HEK293 (cell line): ENCODE measurements at regions not wholly inside any gene's neighbourhood (a gene's known extent, or its start where the extent isn't known, plus 50 kb on each side); places are given as distances from the start of the nearest gene placed in this dataset.

Experiments
- CTCF ChIP-seq: fragments of 450-650 bp; formaldehyde crosslinking; IDR thresholded peaks from 2 replicates; pipeline ENCODE4 v1.5.1; 2016; ENCODE audit warnings: missing biosample characterization, missing genetic modification characterization
- REST ChIP-seq: fragments of 450-650 bp; formaldehyde crosslinking; IDR thresholded peaks from 2 replicates; pipeline ENCODE4 v1.5.1; 2016; ENCODE audit warnings: missing biosample characterization, missing genetic modification characterization
- SETDB1 ChIP-seq: IDR thresholded peaks from one replicate; pipeline ENCODE4 v1.6.1; 2017; ENCODE audit warnings: mild to moderate bottlenecking, low read length, moderate library complexity, mixed read lengths; ENCODE audit not compliant: insufficient read length
- TCF7L2 ChIP-seq: IDR thresholded peaks from 2 replicates; pipeline ENCODE4 v1.6.1; 2011; ENCODE audit warnings: low read depth, mild to moderate bottlenecking, inconsistent platforms, low read length, moderate library complexity, borderline replicate concordance
- ZFP3 ChIP-seq: fragments of 450-650 bp; formaldehyde crosslinking; IDR thresholded peaks from 2 replicates; pipeline ENCODE4 v1.5.1; 2016; ENCODE audit warnings: low read depth, missing biosample characterization, missing genetic modification characterization
- ZNF112 ChIP-seq: fragments of 450-650 bp; formaldehyde crosslinking; IDR thresholded peaks from 2 replicates; pipeline ENCODE4 v1.5.0; 2017; ENCODE audit warnings: missing biosample characterization, missing genetic modification characterization
- ZNF146 ChIP-seq: fragments of 450-650 bp; formaldehyde crosslinking; IDR thresholded peaks from 2 replicates; pipeline ENCODE4 v1.5.1; 2016; ENCODE audit warnings: missing biosample characterization, missing genetic modification characterization
- ZNF174 ChIP-seq: fragments of 450-650 bp; formaldehyde crosslinking; IDR thresholded peaks from 2 replicates; pipeline ENCODE4 v1.5.0; 2017; ENCODE audit warnings: missing biosample characterization, mild to moderate bottlenecking, missing genetic modification characterization
- ZNF335 ChIP-seq: fragments of 450-650 bp; formaldehyde crosslinking; conservative IDR thresholded peaks from 2 replicates; pipeline ENCODE4 v1.5.1; 2016; ENCODE audit warnings: missing biosample characterization, missing genetic modification characterization
- ZNF561 ChIP-seq: fragments of 450-650 bp; IDR thresholded peaks from 2 replicates; pipeline ENCODE4 v1.5.1; 2018; ENCODE audit warnings: missing biosample characterization, missing genetic modification characterization, borderline replicate concordance
- ZNF596 ChIP-seq: fragments of 450-650 bp; IDR thresholded peaks from 2 replicates; pipeline ENCODE4 v1.5.0; 2018; ENCODE audit warnings: missing biosample characterization, mild to moderate bottlenecking, missing genetic modification characterization, moderate library complexity
- ZNF777 ChIP-seq: fragments of 450-650 bp; formaldehyde crosslinking; IDR thresholded peaks from 2 replicates; pipeline ENCODE4 v1.5.1; 2017; ENCODE audit warnings: missing biosample characterization, missing genetic modification characterization, borderline replicate concordance
- TF ChIP-seq, protein P1 (sequence below): fragments of 450-650 bp; formaldehyde crosslinking; IDR thresholded peaks from 2 replicates; pipeline ENCODE4 v1.5.1; 2016; ENCODE audit warnings: missing biosample characterization, missing genetic modification characterization, low read depth

- TF ChIP-seq ZNF561 (tag by site-specific recombination) = no peak
- no peak for TF ChIP-seq SETDB1
- no peak for TF ChIP-seq ZFP3 (tag by site-specific recombination)
- TF ChIP-seq ZNF146 = no peak
- TF ChIP-seq ZNF174 (tag by site-specific recombination) = no peak
- TF ChIP-seq CTCF (tag by site-specific recombination) = no peak
- no peak for TF ChIP-seq REST
- TF ChIP-seq ZNF335 (tag by site-specific recombination) = no peak
- no peak for TF ChIP-seq ZNF112 (tag by site-specific recombination)
- TF ChIP-seq TCF7L2 = no peak
- TF ChIP-seq, protein P1, sequence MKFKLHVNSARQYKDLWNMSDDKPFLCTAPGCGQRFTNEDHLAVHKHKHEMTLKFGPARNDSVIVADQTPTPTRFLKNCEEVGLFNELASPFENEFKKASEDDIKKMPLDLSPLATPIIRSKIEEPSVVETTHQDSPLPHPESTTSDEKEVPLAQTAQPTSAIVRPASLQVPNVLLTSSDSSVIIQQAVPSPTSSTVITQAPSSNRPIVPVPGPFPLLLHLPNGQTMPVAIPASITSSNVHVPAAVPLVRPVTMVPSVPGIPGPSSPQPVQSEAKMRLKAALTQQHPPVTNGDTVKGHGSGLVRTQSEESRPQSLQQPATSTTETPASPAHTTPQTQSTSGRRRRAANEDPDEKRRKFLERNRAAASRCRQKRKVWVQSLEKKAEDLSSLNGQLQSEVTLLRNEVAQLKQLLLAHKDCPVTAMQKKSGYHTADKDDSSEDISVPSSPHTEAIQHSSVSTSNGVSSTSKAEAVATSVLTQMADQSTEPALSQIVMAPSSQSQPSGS (tag by site-specific recombination) = no peak
- TF ChIP-seq ZNF777 (tag by site-specific recombination) = no peak
- TF ChIP-seq ZNF596 (tag by site-specific recombination) = no peak
Measured at GRCh38 chr5:154542000-154542399, 64.0 kb upstream of the HAND1 start.
